ENCODE measurements at regions not wholly inside any gene's neighbourhood (a gene's known extent, or its start where the extent isn't known, plus 50 kb on each side); places are given as distances from the start of the nearest gene placed in this dataset.

DNA sequence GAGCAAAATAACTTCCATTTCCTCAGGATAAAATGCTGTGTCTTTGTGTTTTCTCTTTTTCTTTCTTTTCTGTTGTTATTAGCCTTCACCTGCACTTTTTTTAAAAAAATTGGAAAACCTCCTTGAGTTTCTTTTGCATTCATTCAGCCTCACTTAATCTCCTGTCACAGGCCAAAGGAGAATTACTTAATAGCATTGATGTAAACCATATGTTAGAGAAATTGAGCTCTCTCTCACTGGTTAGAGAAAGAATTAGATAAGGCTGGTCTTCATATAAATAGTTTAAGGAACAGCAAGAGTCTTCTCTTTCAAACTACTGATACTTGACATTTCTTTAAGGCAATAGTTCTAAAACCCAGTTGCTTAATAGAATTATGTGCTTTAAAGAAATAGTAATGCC, 564.2 kb downstream of the TFAP2B start:
- CTCF ChIA-PET, result no interaction called here
- TF ChIP-seq L3MBTL2 (conservative IDR thresholded peaks at IDR 0.05) (no peak), FOXK2 (IDR thresholded peaks at IDR 0.05) (no peak), SUZ12 (IDR thresholded peaks at IDR 0.05) (no peak), HDGF (IDR thresholded peaks at IDR 0.05; ENCODE audit: borderline replicate concordance) (no peak)
- POLR2A ChIA-PET, result no interaction called here
- DNase-seq (ENCODE audit: extremely low spot score), result no peak

DNA sequence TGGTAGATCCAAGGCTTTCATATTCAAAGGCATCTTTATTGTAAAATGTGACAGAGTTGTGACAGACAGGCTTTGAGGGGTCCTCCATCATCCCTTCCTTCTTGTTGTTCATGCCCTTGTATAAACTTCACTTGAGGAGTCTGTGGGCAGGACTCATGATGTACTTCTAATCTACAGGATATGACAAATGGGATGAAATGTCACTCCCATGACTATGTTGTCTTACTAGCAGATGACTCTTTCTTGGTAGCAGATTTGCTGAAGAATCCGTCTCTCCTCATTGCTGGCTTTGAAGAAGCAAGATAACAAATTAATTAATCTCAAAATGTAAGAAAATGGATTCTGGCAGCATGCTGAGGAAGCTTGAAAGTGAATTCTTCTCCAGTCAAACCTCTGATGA, 566.1 kb downstream of the TFAP2B start:
- ChIA-PET CTCF (no interaction called here), POLR2A (no interaction called here)
- TF ChIP-seq BHLHE40 (IDR thresholded peaks at IDR 0.05; ENCODE audit: borderline replicate concordance) (no peak), CTBP1 (IDR thresholded peaks at IDR 0.05; ENCODE audit: borderline replicate concordance) (no peak), SUZ12 (IDR thresholded peaks at IDR 0.05) (no peak)
- DNase-seq (ENCODE audit: extremely low spot score), result no peak

DNA sequence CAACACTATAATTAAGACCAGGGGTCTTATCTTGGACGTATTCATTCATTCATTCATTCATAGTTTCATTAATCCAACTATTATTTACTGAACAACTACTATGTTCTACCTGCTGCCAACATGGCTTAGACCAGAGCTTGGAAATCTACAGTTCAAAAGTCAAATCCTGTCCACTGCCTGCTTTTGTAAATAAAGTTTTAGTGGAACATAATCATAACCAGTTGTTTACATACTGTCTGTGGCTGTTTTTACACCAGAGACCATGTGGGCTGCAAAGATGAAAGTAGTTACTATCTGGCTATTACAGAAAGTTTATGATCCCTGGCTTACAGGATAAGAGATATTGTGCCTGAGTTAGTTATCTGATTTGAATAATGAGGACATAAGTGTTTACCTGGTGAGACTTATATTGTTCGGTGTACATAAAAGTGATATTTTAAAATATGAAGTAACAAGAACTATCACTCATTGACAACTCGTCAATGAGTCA, 567.7 kb downstream of the TFAP2B start:
- no peak for DNase-seq (ENCODE audit: extremely low spot score)
- ChIA-PET POLR2A (no interaction called here), CTCF (no interaction called here)
- TF ChIP-seq LEF1 (IDR thresholded peaks at IDR 0.05; ENCODE audit: borderline replicate concordance) (no peak), HDGF (IDR thresholded peaks at IDR 0.05; ENCODE audit: borderline replicate concordance) (no peak), TARDBP (IDR thresholded peaks at IDR 0.05) (no peak), FOXM1 (IDR thresholded peaks at IDR 0.05; ENCODE audit: borderline replicate concordance) (no peak), L3MBTL2 (conservative IDR thresholded peaks at IDR 0.05) (no peak), ELF4 (IDR thresholded peaks at IDR 0.05) (no peak), FOXA1 (IDR thresholded peaks at IDR 0.05) (no peak), ZNF384 (IDR thresholded peaks at IDR 0.05) (no peak), SUZ12 (IDR thresholded peaks at IDR 0.05) (no peak), BHLHE40 (IDR thresholded peaks at IDR 0.05; ENCODE audit: borderline replicate concordance) (no peak), FOXK2 (IDR thresholded peaks at IDR 0.05) (no peak), ARNT (IDR thresholded peaks at IDR 0.05) (no peak)
- TF ChIP-seq, protein P1, sequence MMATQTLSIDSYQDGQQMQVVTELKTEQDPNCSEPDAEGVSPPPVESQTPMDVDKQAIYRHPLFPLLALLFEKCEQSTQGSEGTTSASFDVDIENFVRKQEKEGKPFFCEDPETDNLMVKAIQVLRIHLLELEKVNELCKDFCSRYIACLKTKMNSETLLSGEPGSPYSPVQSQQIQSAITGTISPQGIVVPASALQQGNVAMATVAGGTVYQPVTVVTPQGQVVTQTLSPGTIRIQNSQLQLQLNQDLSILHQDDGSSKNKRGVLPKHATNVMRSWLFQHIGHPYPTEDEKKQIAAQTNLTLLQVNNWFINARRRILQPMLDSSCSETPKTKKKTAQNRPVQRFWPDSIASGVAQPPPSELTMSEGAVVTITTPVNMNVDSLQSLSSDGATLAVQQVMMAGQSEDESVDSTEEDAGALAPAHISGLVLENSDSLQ (IDR thresholded peaks at IDR 0.05), result no peak

GRCh38 chr6:51387907-51388306, 569.2 kb downstream of the TFAP2B start:
- CTCF ChIA-PET, result no interaction called here
- POLR2A ChIA-PET, result no interaction called here
- no peak for DNase-seq (ENCODE audit: extremely low spot score)
- TF ChIP-seq TARDBP (IDR thresholded peaks at IDR 0.05) (no peak), ELF4 (IDR thresholded peaks at IDR 0.05) (no peak), SUZ12 (IDR thresholded peaks at IDR 0.05) (no peak), SP1 (IDR thresholded peaks at IDR 0.05) (no peak), BHLHE40 (IDR thresholded peaks at IDR 0.05; ENCODE audit: borderline replicate concordance) (no peak), L3MBTL2 (conservative IDR thresholded peaks at IDR 0.05) (no peak), FOXA1 (IDR thresholded peaks at IDR 0.05) (no peak)
- TF ChIP-seq, protein P1 (IDR thresholded peaks at IDR 0.05), result no peak

- DNase-seq (ENCODE audit: extremely low spot score), result no peak
- no peak for TF ChIP-seq SUZ12 (IDR thresholded peaks at IDR 0.05)
- POLR2A ChIA-PET, result no interaction called here
- CTCF ChIA-PET, result no interaction called here
Observed at GRCh38 chr6:51394061-51394460, 575.4 kb downstream of the TFAP2B start.

- DNase-seq (ENCODE audit: extremely low spot score), result no peak
- ChIA-PET POLR2A (no interaction called here), CTCF (no interaction called here)
- TF ChIP-seq SUZ12 (IDR thresholded peaks at IDR 0.05) (no peak), TARDBP (IDR thresholded peaks at IDR 0.05) (no peak)
Observed at GRCh38 chr6:51396583-51396982, 577.9 kb downstream of the TFAP2B start.

DNA sequence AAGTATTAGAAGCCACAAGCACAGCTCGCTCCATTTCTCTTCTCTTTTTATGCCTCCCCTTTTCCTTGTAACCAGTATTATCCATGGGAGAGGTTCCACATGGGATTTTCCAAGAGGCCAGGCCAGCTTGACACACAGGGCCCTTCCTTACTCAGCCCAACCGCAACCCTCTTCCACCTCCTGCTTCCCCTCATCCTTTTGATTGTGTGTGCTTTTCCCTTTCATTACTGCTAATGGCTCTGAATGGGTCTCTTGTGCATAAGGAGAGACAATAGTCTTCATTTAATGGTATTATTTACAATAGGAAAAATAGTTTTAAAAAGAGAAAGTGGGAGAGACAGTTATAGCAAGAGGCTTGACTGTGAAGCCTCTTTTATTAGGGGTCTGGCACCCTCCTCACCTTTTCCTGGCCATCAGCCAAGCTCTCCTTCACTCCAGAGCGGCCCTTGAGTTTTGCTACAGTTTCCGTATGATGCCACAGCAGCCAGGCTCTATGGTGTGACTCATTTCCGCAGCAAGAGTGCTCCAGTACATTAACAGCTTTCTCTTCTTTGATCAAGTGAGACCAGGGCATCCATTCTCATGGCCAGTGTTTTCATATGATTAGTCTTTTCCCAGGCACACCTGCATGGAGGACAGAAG, 579.5 kb downstream of the TFAP2B start:
- POLR2A ChIA-PET, result no interaction called here
- no peak for DNase-seq (ENCODE audit: extremely low spot score)
- TF ChIP-seq ARNT (IDR thresholded peaks at IDR 0.05) (no peak), FOXM1 (IDR thresholded peaks at IDR 0.05; ENCODE audit: borderline replicate concordance) (no peak), NFRKB (IDR thresholded peaks at IDR 0.05) (no peak), LEF1 (IDR thresholded peaks at IDR 0.05; ENCODE audit: borderline replicate concordance) (no peak), FOXK2 (IDR thresholded peaks at IDR 0.05) (no peak), HDGF (IDR thresholded peaks at IDR 0.05; ENCODE audit: borderline replicate concordance) (no peak), SUZ12 (IDR thresholded peaks at IDR 0.05) (no peak), BHLHE40 (IDR thresholded peaks at IDR 0.05; ENCODE audit: borderline replicate concordance) (no peak), SP1 (IDR thresholded peaks at IDR 0.05) (no peak), CTBP1 (IDR thresholded peaks at IDR 0.05; ENCODE audit: borderline replicate concordance) (no peak), FOXA1 (IDR thresholded peaks at IDR 0.05) (no peak), TARDBP (IDR thresholded peaks at IDR 0.05) (no peak), L3MBTL2 (conservative IDR thresholded peaks at IDR 0.05) (no peak), ZNF384 (IDR thresholded peaks at IDR 0.05) (no peak), ELF4 (IDR thresholded peaks at IDR 0.05) (no peak)
- TF ChIP-seq, protein P1 (IDR thresholded peaks at IDR 0.05), result no peak
- CTCF ChIA-PET, result interaction anchor here (0.6 kb wide), 1 partner anchor 146 kb away, joined by 5 read pairs; no protein-coding TSS in a partner anchor
